SIG-M5 treated with dmso at 0.1 percent for 504 hours (cell line): ENCODE measurements at regions not wholly inside any gene's neighbourhood (a gene's known extent, or its start where the extent isn't known, plus 50 kb on each side); places are given as distances from the start of the nearest gene placed in this dataset.
A peak's percentile ranks its signal among the peaks of the same experiment; 100 is the strongest.
"Not testable (repeated sequence)": the region's sequence is repeated elsewhere in the genome, so short reads cannot be mapped to it uniquely, and the experiment has no call there.

Experiments
- DNase-seq: peaks from one replicate; lab custom pipeline; 2025; ENCODE audit not compliant: unreplicated experiment; lab: John Stamatoyannopoulos, UW

- DNase-seq: no peak
These were observed 111.4 kb upstream of the TRIB2 start for GRCh38 chr2:12605366-12605765.

GRCh38 chr2:12605936-12606335, 110.8 kb upstream of the TRIB2 start:
- DNase-seq: no peak

GRCh38 chr2:12606472-12607000, 110.2 kb upstream of the TRIB2 start:
- no peak for DNase-seq

GRCh38 chr2:12607971-12608370, 108.8 kb upstream of the TRIB2 start:
- no peak for DNase-seq

GRCh38 chr2:12610314-12610713, 106.4 kb upstream of the TRIB2 start:
- DNase-seq: no peak

- DNase-seq: no peak
These were observed 104.6 kb upstream of the TRIB2 start for GRCh38 chr2:12612168-12612567.

- no peak for DNase-seq
These were observed 104.1 kb upstream of the TRIB2 start for GRCh38 chr2:12612671-12613070.

GRCh38 chr2:12613137-12613835, 103.5 kb upstream of the TRIB2 start:
- peak; percentile 5 for DNase-seq

GRCh38 chr2:12615509-12615908, 101.2 kb upstream of the TRIB2 start:
- DNase-seq: no peak

GRCh38 chr2:12616456-12617156, 100.1 kb upstream of the TRIB2 start:
- DNase-seq: peak; percentile 55

GRCh38 chr2:12617366-12617765, 99.4 kb upstream of the TRIB2 start:
- no peak for DNase-seq

- DNase-seq: no peak
These were observed 98.9 kb upstream of the TRIB2 start for GRCh38 chr2:12617853-12618252.

GRCh38 chr2:12618576-12618975, 98.2 kb upstream of the TRIB2 start:
- no peak for DNase-seq

GRCh38 chr2:12619975-12620374, 96.8 kb upstream of the TRIB2 start:
- DNase-seq: no peak

GRCh38 chr2:12620759-12621158, 96.0 kb upstream of the TRIB2 start:
- DNase-seq: no peak

GRCh38 chr2:12623051-12623450, 93.7 kb upstream of the TRIB2 start:
- no peak for DNase-seq

GRCh38 chr2:12624384-12624783, 92.4 kb upstream of the TRIB2 start:
- no peak for DNase-seq

- no peak for DNase-seq
These were observed 91.7 kb upstream of the TRIB2 start for GRCh38 chr2:12624905-12625598.

GRCh38 chr2:12628541-12628940, 88.2 kb upstream of the TRIB2 start:
- not testable (repeated sequence) for DNase-seq

GRCh38 chr2:12636837-12637581, 79.7 kb upstream of the TRIB2 start:
- no peak for DNase-seq

GRCh38 chr2:12637754-12638153, 79.0 kb upstream of the TRIB2 start:
- DNase-seq: no peak
